ENCODE measurements at regions not wholly inside any gene's neighbourhood (a gene's known extent, or its start where the extent isn't known, plus 50 kb on each side); places are given as distances from the start of the nearest gene placed in this dataset.

DNA sequence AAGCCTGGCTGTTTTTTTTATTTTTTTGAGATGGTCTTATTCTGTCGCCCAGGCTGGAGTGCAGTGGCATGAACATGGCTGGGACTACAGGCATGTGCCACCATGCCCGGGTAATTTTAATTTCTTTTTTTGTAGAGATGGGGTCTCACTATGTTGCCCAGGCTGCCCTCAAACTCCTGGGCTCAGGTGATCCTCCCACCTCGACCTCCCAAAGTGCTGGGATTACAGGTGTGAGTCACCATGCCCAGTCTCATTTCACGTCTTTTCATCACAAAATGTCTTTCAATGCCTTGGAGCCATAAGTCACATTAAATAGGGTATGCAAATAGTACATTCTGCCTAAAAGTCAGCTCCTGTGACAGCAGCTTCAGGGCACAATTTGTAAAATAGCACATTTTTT, 52.8 kb downstream of the SOX2 start:
- no peak for DNase-seq (ENCODE audit: low read depth in 4 of 4, low spot score in 3 of 4)

DNA sequence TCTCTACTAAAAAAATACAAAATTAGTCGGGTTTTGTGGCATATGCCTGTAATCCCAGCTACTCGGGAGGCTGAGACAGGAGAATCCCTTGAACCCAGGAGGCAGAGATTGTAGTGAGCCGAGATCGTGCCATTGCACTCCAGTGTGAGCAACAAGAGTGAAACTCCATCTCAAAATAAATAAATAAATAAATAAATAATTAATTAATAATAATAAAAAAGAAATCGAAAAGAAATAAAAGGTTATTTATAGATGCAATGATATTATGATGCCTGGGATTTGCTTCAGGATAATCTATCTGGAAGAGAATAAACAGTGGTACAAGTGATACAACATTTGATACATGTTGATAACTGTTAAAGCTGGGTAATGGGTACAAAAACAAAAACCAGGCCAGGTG, 58.6 kb downstream of the SOX2 start:
- DNase-seq (ENCODE audit: low read depth in 4 of 4, low spot score in 3 of 4), result no peak

DNA sequence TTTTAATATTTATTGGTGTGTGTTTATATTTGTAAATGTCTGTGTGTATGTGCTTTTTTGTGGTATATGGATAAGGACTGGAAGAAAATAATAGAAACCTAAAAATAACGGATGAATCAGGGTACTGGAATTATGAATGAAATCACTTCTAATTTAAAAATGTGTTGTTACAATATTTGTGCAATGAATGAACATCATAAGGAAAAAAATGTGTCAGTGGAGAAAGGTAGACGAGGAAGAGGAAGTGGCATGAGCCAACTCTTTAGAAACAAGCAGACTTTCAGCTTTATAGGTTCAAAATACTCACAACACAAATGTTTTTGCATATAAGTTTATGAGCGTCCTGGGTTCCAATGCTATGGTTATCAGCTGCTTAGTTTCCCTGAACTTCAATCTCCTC, 59.4 kb downstream of the SOX2 start:
- no peak for DNase-seq (ENCODE audit: low read depth in 4 of 4, low spot score in 3 of 4)

- no peak for DNase-seq (ENCODE audit: low read depth in 4 of 4, low spot score in 3 of 4)
These were observed 60.4 kb downstream of the SOX2 start for GRCh38 chr3:181772166-181772565.

GRCh38 chr3:181773921-181774320, 62.2 kb downstream of the SOX2 start:
- DNase-seq (ENCODE audit: low read depth in 4 of 4, low spot score in 3 of 4), result no peak

GRCh38 chr3:181782306-181782954, 70.7 kb downstream of the SOX2 start:
- no peak for DNase-seq (ENCODE audit: low read depth in 4 of 4, low spot score in 3 of 4)

- DNase-seq (ENCODE audit: low read depth in 4 of 4, low spot score in 3 of 4), result no peak
These were observed 78.8 kb downstream of the SOX2 start for GRCh38 chr3:181790561-181790960.

- DNase-seq (ENCODE audit: low read depth in 4 of 4, low spot score in 3 of 4), result no peak
These were observed 79.6 kb downstream of the SOX2 start for GRCh38 chr3:181791056-181791955.

DNA sequence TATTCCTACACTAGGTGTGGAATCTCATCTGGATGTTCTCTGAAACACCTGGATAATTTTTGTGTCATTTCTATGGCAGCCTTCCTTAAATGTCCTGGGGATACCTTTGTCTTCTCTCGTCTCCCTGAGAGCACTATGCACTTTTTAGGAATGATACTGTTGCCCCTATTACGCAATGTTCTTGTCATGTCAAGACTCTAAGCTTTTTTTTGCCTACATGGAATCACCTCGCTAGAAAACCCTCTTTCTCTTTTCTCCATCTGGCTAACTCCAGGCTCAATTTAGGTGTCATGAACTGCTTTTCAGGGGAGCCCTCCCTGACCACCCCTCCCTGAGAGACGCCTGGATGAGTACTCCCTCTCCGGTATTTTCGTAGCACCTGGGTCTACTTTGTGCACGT, 81.3 kb downstream of the SOX2 start:
- no peak for DNase-seq (ENCODE audit: low read depth in 4 of 4, low spot score in 3 of 4)

DNA sequence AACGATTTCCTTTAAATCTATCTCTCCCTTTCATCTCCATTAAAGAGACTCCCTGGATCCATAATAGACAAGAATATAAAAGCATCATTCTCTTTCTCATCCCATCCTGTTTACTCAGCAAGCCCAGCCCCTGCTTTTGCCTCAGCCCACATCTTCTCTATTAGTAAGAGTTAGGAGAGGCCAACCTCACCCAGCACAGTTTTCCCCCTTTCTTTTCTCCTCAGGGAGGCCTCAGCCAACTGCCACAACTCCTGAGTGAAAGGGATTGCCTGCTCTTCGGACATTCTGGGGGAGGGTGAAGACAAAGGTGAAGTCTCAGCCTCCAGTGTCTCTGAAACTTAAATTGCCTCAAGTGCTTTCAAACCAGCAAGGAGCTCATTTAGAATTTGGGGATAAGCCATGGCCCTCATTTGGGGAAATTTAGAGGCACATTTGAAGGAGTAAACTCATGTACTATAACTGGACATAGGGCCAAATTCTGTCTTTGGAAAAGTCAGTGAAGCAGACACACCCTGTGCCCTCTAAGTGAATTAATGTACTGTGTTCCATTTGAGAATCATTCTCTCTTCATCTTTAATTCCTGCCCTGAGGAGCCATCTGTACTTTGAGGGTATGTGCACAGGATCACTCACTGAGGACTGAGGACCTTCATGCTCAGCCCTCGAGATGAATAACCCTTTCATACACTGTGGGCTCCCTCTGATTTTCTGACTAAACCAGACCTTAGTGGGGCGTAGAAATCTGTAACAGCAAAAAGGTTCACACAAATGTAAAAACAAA, 82.5 kb downstream of the SOX2 start:
- DNase-seq (ENCODE audit: low read depth in 4 of 4, low spot score in 3 of 4), result no peak

GRCh38 chr3:181796641-181797040, 84.9 kb downstream of the SOX2 start:
- DNase-seq (ENCODE audit: low read depth in 4 of 4, low spot score in 3 of 4), result no peak

- DNase-seq (ENCODE audit: low read depth in 4 of 4, low spot score in 3 of 4), result no peak
These were observed 85.7 kb downstream of the SOX2 start for GRCh38 chr3:181797431-181797830.

DNA sequence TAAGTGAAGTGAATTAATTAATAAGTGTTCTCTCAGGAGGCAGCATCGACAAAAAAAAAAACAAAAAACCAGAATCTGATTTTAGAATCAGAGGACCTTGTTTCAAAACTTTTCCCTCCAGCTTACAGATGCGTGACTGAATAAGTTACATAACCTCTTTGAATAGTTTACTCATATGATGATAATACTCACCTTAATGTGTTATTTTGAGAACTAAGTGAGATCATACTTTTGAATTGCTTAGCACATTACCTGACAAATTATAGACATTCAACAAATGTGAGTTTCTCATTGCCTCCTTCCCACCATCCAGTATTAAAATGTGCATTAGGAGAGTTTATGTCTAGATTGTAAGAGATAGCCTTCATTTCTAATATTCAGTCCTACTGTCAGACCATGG, 94.0 kb downstream of the SOX2 start:
- DNase-seq (ENCODE audit: low read depth in 4 of 4, low spot score in 3 of 4), result no peak

DNA sequence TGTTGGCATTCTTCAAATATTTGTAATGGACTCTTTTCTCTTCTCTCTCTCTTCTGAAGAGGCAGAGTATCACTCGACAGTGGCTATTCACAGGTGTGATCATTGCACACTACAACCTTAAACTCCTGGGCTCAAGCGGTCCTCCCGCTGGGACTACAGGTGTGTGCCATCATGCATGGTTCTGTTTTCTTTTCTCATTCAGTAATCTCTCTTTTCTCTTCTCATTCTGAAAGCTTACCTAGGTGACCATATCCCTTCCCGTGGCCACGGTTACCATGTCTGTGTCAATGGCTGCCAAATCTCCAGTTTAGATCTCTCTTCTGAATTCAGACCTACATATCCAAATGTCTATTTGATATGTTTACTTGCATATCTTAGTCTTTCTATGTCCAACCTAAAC, 96.3 kb downstream of the SOX2 start:
- DNase-seq (ENCODE audit: low read depth in 4 of 4, low spot score in 3 of 4), result no peak

DNA sequence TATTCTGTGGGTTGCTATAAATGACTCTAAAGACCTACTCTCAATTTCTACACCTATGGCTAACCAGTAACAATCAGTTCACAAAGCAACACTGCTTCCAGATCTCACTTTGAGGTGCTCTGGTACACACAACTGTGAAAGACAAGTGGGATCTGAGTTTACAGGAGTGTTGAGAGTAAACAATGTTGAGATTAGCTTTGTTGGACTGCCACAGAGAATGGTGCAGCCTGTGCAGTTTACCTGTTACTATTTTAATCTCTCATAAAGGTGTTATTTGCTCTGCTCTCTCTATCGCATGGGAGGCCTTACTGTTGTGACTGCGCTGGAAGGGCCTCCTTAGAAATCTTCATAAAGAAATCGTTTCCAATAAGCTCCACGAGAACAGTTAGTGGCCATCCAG, 112.0 kb downstream of the SOX2 start:
- DNase-seq (ENCODE audit: low read depth in 4 of 4, low spot score in 3 of 4), result no peak

- no peak for DNase-seq (ENCODE audit: low read depth in 4 of 4, low spot score in 3 of 4)
These were observed 113.2 kb downstream of the SOX2 start for GRCh38 chr3:181824961-181825360.

- no peak for DNase-seq (ENCODE audit: low read depth in 4 of 4, low spot score in 3 of 4)
These were observed 127.6 kb downstream of the SOX2 start for GRCh38 chr3:181839039-181839915.

GRCh38 chr3:181839916-181840297, 128.2 kb downstream of the SOX2 start:
- no peak for DNase-seq (ENCODE audit: low read depth in 4 of 4, low spot score in 3 of 4)

DNA sequence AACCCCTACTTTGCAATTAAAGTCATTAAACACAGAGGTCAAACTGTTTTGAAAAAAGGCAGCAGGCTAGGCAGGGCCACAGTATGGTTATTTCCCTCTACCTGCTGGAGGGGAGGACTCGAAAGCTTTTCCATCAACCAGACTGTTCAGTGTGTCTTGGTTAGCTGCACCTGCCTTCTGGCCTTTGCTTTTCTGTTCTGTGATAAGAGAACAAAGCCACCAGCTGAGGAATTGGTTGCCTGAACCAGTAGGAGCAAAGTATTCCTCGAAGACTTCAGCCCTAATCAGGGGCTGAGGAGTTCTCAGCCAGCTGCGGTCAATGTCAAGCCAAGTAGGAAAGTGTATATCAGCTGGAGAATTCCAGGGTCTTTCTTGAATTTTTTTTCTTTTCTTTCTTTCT, 132.5 kb downstream of the SOX2 start:
- no peak for DNase-seq (ENCODE audit: low read depth in 4 of 4, low spot score in 3 of 4)

- no peak for DNase-seq (ENCODE audit: low read depth in 4 of 4, low spot score in 3 of 4)
These were observed 135.6 kb downstream of the SOX2 start for GRCh38 chr3:181847276-181847675.

DNA sequence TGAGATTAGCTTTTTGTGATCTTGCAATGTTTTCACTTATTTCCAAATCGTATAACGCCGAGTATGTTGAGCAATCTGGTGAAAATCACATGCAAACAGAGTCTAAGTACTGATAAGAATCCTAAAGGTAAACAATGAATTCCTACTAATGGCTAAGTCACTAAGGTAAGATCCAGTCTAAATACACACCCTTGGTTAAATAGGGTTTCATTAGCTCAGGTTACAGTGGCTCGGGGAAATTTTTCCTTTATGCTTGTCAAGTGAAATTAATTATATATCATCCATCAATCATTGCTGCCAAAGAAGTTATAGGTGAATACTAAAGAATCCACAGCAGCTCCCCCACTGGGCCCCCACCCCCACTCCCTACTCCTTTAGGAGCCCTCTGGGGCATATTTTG, 139.3 kb downstream of the SOX2 start:
- no peak for DNase-seq (ENCODE audit: low read depth in 4 of 4, low spot score in 3 of 4)

All from left renal pelvis (tissue), 4 donors.